Neural progenitor cell (in vitro differentiated cells): ENCODE measurements at regions not wholly inside any gene's neighbourhood (a gene's known extent, or its start where the extent isn't known, plus 50 kb on each side); places are given as distances from the start of the nearest gene placed in this dataset.

Experiments used
- DNase-seq: peaks from one replicate; pipeline ENCODE4 v3.0.0-alpha.2; 2016; ENCODE audit warnings: low spot score
- H2AFZ ChIP-seq: fragments of 200-600 bp; sonication (generic); replicated peaks from 2 replicates; pipeline ENCODE4 v1.6.1; 2016; ENCODE audit warnings: antibody characterized with exemption
- H3F3A ChIP-seq: fragments of 200-600 bp; sonication (generic); 2 replicates; pipeline ENCODE4 v1.6.1; 2016; ENCODE audit warnings: antibody characterized with exemption, low read depth
- H3K27ac ChIP-seq: fragments of 200-600 bp; sonication (generic); 2 replicates; pipeline ENCODE4 v1.5.1; 2016; ENCODE audit warnings: mild to moderate bottlenecking
- H3K27me3 ChIP-seq: fragments of 200-600 bp; sonication (generic); 2 replicates; pipeline ENCODE4 v1.6.1; 2016; ENCODE audit warnings: mild to moderate bottlenecking, moderate library complexity
- H3K36me3 ChIP-seq: fragments of 200-600 bp; sonication (generic); 2 replicates; pipeline ENCODE4 v1.5.1; 2016
- H3K4me1 ChIP-seq: fragments of 200-600 bp; sonication (generic); 2 replicates; pipeline ENCODE4 v1.6.1; 2016; ENCODE audit warnings: mixed run types
- H3K4me2 ChIP-seq: fragments of 200-600 bp; sonication (generic); 2 replicates; pipeline ENCODE4 v1.6.1; 2016
- H3K4me3 ChIP-seq: fragments of 200-600 bp; sonication (generic); 2 replicates; pipeline ENCODE4 v1.5.1; 2016
- H3K79me2 ChIP-seq: fragments of 200-600 bp; sonication (generic); 2 replicates; pipeline ENCODE4 v1.6.1; 2016; ENCODE audit warnings: low read depth
- H3K9ac ChIP-seq: fragments of 200-600 bp; sonication (generic); 2 replicates; pipeline ENCODE4 v1.6.1; 2016
- H3K9me3 ChIP-seq: fragments of 200-600 bp; sonication (generic); 2 replicates; pipeline ENCODE4 v1.5.1; 2016; ENCODE audit warnings: low read depth
- H4K20me1 ChIP-seq: fragments of 200-600 bp; sonication (generic); 2 replicates; pipeline ENCODE4 v1.6.1; 2016; ENCODE audit warnings: low read depth
- H3K27ac Mint-ChIP-seq: 3 replicates; pipeline ENCODE4 v1.8.0; 2021; ENCODE audit warnings: mixed read lengths
- H3K27me3 Mint-ChIP-seq: 2 replicates; pipeline ENCODE4 v1.8.0; 2022; ENCODE audit warnings: low read depth, mild to moderate bottlenecking, inconsistent platforms, moderate library complexity, mixed read lengths; ENCODE audit not compliant: insufficient read depth
- H3K36me3 Mint-ChIP-seq: 3 replicates; pipeline ENCODE4 v1.8.0; 2021; ENCODE audit warnings: mixed read lengths
- H3K4me1 Mint-ChIP-seq: 3 replicates; pipeline ENCODE4 v1.8.0; 2021; ENCODE audit warnings: mixed read lengths
- H3K4me3 Mint-ChIP-seq: 3 replicates; pipeline ENCODE4 v1.8.0; 2021; ENCODE audit warnings: mild to moderate bottlenecking, moderate library complexity, mixed read lengths
- H3K9me3 Mint-ChIP-seq: 3 replicates; pipeline ENCODE4 v1.8.0; 2020; ENCODE audit warnings: mixed read lengths
- EZH2 ChIP-seq: fragments of 200-600 bp; sonication (generic); IDR thresholded peaks from 2 replicates; pipeline ENCODE4 v1.6.1; 2017; ENCODE audit warnings: antibody characterized with exemption, mild to moderate bottlenecking, moderate library complexity
- EZH2phosphoT487 ChIP-seq: fragments of 200-600 bp; sonication (generic); IDR thresholded peaks from 2 replicates; pipeline ENCODE4 v1.6.1; 2017; ENCODE audit warnings: antibody characterized with exemption
- TF ChIP-seq, protein P1 (sequence below): fragments of 200-600 bp; sonication (generic); IDR thresholded peaks from 2 replicates; pipeline ENCODE4 v1.5.1; 2017; ENCODE audit warnings: antibody characterized with exemption, mild to moderate bottlenecking

DNA sequence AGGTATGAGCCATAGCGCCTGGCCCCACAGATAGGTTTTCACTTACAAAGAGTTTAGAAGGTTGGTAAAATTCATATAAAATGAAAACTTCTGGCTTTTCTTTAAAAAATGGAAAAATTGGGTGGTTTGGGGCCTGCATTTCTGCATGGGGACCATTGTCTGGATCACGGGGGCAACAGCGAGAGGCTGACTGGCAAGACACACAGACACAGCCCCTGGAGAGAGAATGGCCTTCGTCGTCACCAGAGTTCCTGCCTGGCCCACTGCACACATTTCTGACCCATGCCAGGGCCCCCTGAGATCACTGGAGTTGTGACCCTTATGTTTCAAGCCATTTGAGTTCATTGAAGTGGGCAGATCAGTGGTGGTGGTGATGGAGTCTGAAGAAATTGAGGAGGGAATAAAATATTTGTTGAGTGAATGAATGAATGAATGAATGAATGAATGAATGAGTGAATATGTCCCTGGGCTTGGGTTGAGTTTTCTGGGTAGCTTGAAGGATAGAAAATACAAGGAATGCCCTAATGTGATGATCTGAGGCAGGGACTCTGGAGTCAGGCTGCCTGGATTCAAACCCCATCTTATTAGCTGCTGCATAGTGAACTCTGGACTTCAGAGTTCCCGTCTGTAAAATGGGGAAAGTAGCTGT, 173.8 kb downstream of the ZFP64 start:
- Mint-ChIP-seq H3K4me1 (peaks cover 31% of the 10 kb centered on the region), H3K27ac (peak overlapping the region; percentile 4)

GRCh38 chr20:52016022-52016421, 175.6 kb downstream of the ZFP64 start:
- DNase-seq, result no peak
- Mint-ChIP-seq H3K27ac (peak overlapping the region; percentile 10), H3K36me3 (no peaks in the 10 kb centered on the region), H3K4me3 (no peak overlapping the region), H3K4me1 (peaks cover 36% of the 10 kb centered on the region), H3K27me3 (peaks cover 2% of the 10 kb centered on the region), H3K9me3 (peaks cover 10% of the 10 kb centered on the region)
- Histone ChIP-seq H3K27me3 (no peaks in the 10 kb centered on the region), H3K36me3 (peaks cover 3% of the 10 kb centered on the region), H2AFZ (no peak overlapping the region), H3K4me2 (no peak overlapping the region), H3K79me2 (no peaks in the 10 kb centered on the region), H3F3A (peaks cover 18% of the 10 kb centered on the region), H4K20me1 (no peaks in the 10 kb centered on the region), H3K4me3 (no peak overlapping the region), H3K4me1 (peaks cover 20% of the 10 kb centered on the region), H3K27ac (no peak overlapping the region), H3K9ac (no peak overlapping the region), H3K9me3 (no peaks in the 10 kb centered on the region)
- no peak for TF ChIP-seq EZH2phosphoT487
- TF ChIP-seq EZH2, result no peak
- TF ChIP-seq, protein P1, sequence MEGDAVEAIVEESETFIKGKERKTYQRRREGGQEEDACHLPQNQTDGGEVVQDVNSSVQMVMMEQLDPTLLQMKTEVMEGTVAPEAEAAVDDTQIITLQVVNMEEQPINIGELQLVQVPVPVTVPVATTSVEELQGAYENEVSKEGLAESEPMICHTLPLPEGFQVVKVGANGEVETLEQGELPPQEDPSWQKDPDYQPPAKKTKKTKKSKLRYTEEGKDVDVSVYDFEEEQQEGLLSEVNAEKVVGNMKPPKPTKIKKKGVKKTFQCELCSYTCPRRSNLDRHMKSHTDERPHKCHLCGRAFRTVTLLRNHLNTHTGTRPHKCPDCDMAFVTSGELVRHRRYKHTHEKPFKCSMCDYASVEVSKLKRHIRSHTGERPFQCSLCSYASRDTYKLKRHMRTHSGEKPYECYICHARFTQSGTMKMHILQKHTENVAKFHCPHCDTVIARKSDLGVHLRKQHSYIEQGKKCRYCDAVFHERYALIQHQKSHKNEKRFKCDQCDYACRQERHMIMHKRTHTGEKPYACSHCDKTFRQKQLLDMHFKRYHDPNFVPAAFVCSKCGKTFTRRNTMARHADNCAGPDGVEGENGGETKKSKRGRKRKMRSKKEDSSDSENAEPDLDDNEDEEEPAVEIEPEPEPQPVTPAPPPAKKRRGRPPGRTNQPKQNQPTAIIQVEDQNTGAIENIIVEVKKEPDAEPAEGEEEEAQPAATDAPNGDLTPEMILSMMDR, result no peak

More for the DNA sequence above, 173.8 kb downstream of the ZFP64 start:
- Mint-ChIP-seq H3K27me3 (peaks cover 2% of the 10 kb centered on the region), H3K9me3 (peaks cover 3% of the 10 kb centered on the region), H3K36me3 (no peaks in the 10 kb centered on the region), H3K4me3 (no peak overlapping the region)
- no peaks in the 10 kb centered on the region for H3K36me3 ChIP-seq
- H3K4me2 ChIP-seq, result no peak overlapping the region
- peaks cover 13% of the 10 kb centered on the region for H3F3A ChIP-seq
- H3K79me2 ChIP-seq, result no peaks in the 10 kb centered on the region
- no peak overlapping the region for H3K27ac ChIP-seq
- no peak overlapping the region for H3K9ac ChIP-seq
- no peaks in the 10 kb centered on the region for H4K20me1 ChIP-seq
- H3K9me3 ChIP-seq, result no peaks in the 10 kb centered on the region
- no peak overlapping the region for H3K4me3 ChIP-seq
- no peak for TF ChIP-seq EZH2phosphoT487
- TF ChIP-seq EZH2, result no peak
- TF ChIP-seq, protein P1, result no peak
- no peak for DNase-seq
- no peak overlapping the region for H2AFZ ChIP-seq
- H3K4me1 ChIP-seq, result peaks cover 18% of the 10 kb centered on the region
- no peaks in the 10 kb centered on the region for H3K27me3 ChIP-seq

DNA sequence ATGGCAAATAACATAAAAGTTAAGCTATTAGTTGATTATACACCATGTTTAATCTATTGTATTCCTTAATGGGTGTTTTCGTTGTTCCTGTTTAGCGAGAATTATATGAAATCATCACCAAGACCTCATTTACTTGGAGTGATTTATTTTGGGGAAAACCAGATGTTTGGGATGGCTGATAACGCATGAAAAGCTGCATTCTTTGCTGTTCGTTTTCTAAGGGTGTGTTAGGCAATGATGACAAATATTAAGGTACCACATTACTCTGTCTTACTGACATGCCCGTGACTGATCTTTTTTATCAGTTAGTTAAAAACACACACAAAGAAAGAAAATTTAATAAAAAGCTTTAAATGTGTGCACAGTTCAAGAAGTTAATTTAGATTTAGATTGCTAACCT, 176.4 kb downstream of the ZFP64 start:
- H3K9me3 Mint-ChIP-seq, result peaks cover 15% of the 10 kb centered on the region
- no peak for TF ChIP-seq EZH2phosphoT487
- no peak overlapping the region for H3K27ac Mint-ChIP-seq
- Histone ChIP-seq H3K27me3 (no peaks in the 10 kb centered on the region), H3K9me3 (no peaks in the 10 kb centered on the region), H3K27ac (no peak overlapping the region), H3K4me3 (no peak overlapping the region), H3K36me3 (peaks cover 3% of the 10 kb centered on the region), H3K4me2 (no peak overlapping the region), H3K79me2 (no peaks in the 10 kb centered on the region), H4K20me1 (no peaks in the 10 kb centered on the region), H3K9ac (no peak overlapping the region), H3F3A (peaks cover 18% of the 10 kb centered on the region), H2AFZ (no peak overlapping the region), H3K4me1 (peaks cover 22% of the 10 kb centered on the region)
- H3K4me1 Mint-ChIP-seq, result peaks cover 41% of the 10 kb centered on the region
- H3K36me3 Mint-ChIP-seq, result no peaks in the 10 kb centered on the region
- H3K4me3 Mint-ChIP-seq, result no peak overlapping the region
- no peak for DNase-seq
- H3K27me3 Mint-ChIP-seq, result peaks cover 3% of the 10 kb centered on the region

DNA sequence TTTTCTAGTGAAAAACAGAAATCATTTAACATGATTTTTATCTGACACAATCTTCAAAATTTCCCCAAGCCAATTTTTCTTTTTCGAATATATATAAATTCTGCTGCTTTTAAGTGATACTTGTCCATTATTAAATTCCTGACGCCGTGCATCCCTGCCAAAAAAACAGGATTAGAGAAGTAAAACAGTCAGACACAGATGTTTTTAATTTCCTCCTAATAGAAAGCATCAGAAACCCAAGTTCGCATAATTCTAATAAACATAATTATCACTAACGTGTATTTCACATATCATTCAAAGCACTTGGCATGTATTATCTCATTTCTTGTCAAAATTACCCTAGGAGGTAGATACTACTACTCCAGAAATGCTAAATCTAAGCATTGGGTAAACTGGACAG, 179.5 kb downstream of the ZFP64 start:
- Histone ChIP-seq H4K20me1 (no peaks in the 10 kb centered on the region), H3K36me3 (peaks cover 3% of the 10 kb centered on the region), H3K27me3 (no peaks in the 10 kb centered on the region), H3K4me2 (no peak overlapping the region), H2AFZ (no peak overlapping the region), H3K4me3 (no peak overlapping the region), H3F3A (peaks cover 24% of the 10 kb centered on the region), H3K79me2 (no peaks in the 10 kb centered on the region), H3K9me3 (no peaks in the 10 kb centered on the region), H3K4me1 (peaks cover 26% of the 10 kb centered on the region), H3K9ac (no peak overlapping the region), H3K27ac (no peak overlapping the region)
- peaks cover 3% of the 10 kb centered on the region for H3K27me3 Mint-ChIP-seq
- H3K36me3 Mint-ChIP-seq, result no peaks in the 10 kb centered on the region
- no peak for TF ChIP-seq EZH2phosphoT487
- TF ChIP-seq, protein P1, result no peak
- TF ChIP-seq EZH2, result no peak
- peaks cover 15% of the 10 kb centered on the region for H3K9me3 Mint-ChIP-seq
- DNase-seq, result no peak
- no peak overlapping the region for H3K27ac Mint-ChIP-seq
- peaks cover 40% of the 10 kb centered on the region for H3K4me1 Mint-ChIP-seq
- H3K4me3 Mint-ChIP-seq, result no peak overlapping the region
